ENCODE measurements at regions not wholly inside any gene's neighbourhood (a gene's known extent, or its start where the extent isn't known, plus 50 kb on each side); places are given as distances from the start of the nearest gene placed in this dataset.

GRCh38 chr18:46350598-46351159 lies 246.5 kb downstream of the HAUS1 start:
- TF ChIP-seq EZH2 (IDR thresholded peaks at IDR 0.05; ENCODE audit: insufficient read depth, poor library complexity, severe bottlenecking): no peak
- TF ChIP-seq EZH2phosphoT487 (IDR thresholded peaks at IDR 0.05; ENCODE audit: insufficient read depth, low read depth): no peak
